Spleen (tissue), 11 donors: ENCODE measurements at regions not wholly inside any gene's neighbourhood (a gene's known extent, or its start where the extent isn't known, plus 50 kb on each side); places are given as distances from the start of the nearest gene placed in this dataset.

Source experiments
- DNase-seq: peaks from one replicate; pipeline ENCODE4 v3.0.0-alpha.2; 2020
- H3K27ac ChIP-seq, 8 donors: fragments of 200-600 bp; sonication (generic) in 7 of 8; 1 replicate in 4 of 8; 2 replicates in 4 of 8; pipeline versions ENCODE4 v1.5.0 to v1.8.0; 2016 to 2021; ENCODE audit warnings: inconsistent platforms in 4 of 8, mild to moderate bottlenecking in 4 of 8, moderate library complexity in 1 of 8
- H3K27me3 ChIP-seq, 7 donors: fragments of 200-600 bp; sonication (generic) in 6 of 7; replicated peaks in 1 of 7; 1 replicate in 4 of 7; 2 replicates in 3 of 7; pipeline versions ENCODE4 v1.5.0 to v1.8.0; 2016 to 2021; ENCODE audit warnings: inconsistent platforms in 3 of 7, mild to moderate bottlenecking in 1 of 7
- H3K36me3 ChIP-seq, 6 donors: fragments of 200-600 bp; sonication (generic) in 5 of 6; 1 replicate in 4 of 6; 2 replicates in 2 of 6; pipeline versions ENCODE4 v1.5.0 to v1.8.0; 2016 to 2021; ENCODE audit warnings: inconsistent platforms in 2 of 6
- H3K4me1 ChIP-seq, 6 donors: fragments of 200-600 bp; sonication (generic) in 5 of 6; 1 replicate in 3 of 6; 2 replicates in 3 of 6; pipeline versions ENCODE4 v1.5.0 to v1.8.0; 2016 to 2021; ENCODE audit warnings: inconsistent platforms in 3 of 6
- H3K4me3 ChIP-seq, 8 donors: fragments of 200-600 bp; sonication (generic) in 7 of 8; 1 replicate in 4 of 8; 2 replicates in 4 of 8; pipeline versions ENCODE4 v1.5.0 to v1.8.0; 2016 to 2021; ENCODE audit warnings: inconsistent platforms in 4 of 8, mild to moderate bottlenecking in 4 of 8, moderate library complexity in 2 of 8
- H3K9me3 ChIP-seq, 8 donors: fragments of 200-600 bp; sonication (generic) in 7 of 8; 1 replicate in 4 of 8; 2 replicates in 4 of 8; pipeline versions ENCODE4 v1.5.0 to v1.8.0; 2016 to 2021; ENCODE audit warnings: inconsistent platforms in 4 of 8
- POLR2A ChIP-seq, 3 donors: fragments of 450-650 bp; IDR thresholded peaks; one replicate each; pipeline ENCODE4 v1.5.1; 2017; ENCODE audit warnings: antibody characterized with exemption in 3 of 3, mild to moderate bottlenecking in 1 of 3
- POLR2AphosphoS5 ChIP-seq, 3 donors: sonication (generic); formaldehyde crosslinking; IDR thresholded peaks; one replicate each; pipeline ENCODE4 v1.5.1; 2017; ENCODE audit warnings: antibody characterized with exemption in 3 of 3
- WGBS, 5 donors: extraction: QIAGEN DNeasy Blood & Tissue Kit in 3 of 5; methylation state at CpG; one replicate each; pipeline versions ENCODE4 v1.1.5 to v1.1.7; 2013 to 2018; 5-methylcytosine and 5-hydroxymethylcytosine counted together
- intact Hi-C: fragments of 100-400 bp; cut with DNase I; formaldehyde crosslinking; loops from one replicate; pipeline ENCODE4 v1.15.0; 2023; ENCODE audit warnings: low total_unique reads
- TF ChIP-seq, protein P1 (sequence below), 11 experiments: fragments of 200-600 bp in 7 of 11; fragments of 450-650 bp in 4 of 11; sonication (generic) in 4 of 11; IDR thresholded peaks in 8 of 11; conservative IDR thresholded peaks in 3 of 11; 1 replicate in 7 of 11; 2 replicates in 4 of 11; pipeline versions ENCODE4 v1.4.0 to v1.8.0; 2016 to 2021; ENCODE audit warnings: antibody characterized with exemption in 11 of 11, inconsistent platforms in 4 of 11, mild to moderate bottlenecking in 1 of 11
- donor health status: healthy with polysubstance abuse.
- donor health status: DM: no; HTN: no; CAD: no; lungs with moderate emphysema.
- donor health status: DM: no; HTN: no; CAD: no.
- donor health status: Bipolar disorder and iron deficiency.
- donor health status: healthy.
- donor health status: DM: no; HTN: no; CAD: no.
- donor health status: DM: yes; HTN: yes; CAD: no.

DNA sequence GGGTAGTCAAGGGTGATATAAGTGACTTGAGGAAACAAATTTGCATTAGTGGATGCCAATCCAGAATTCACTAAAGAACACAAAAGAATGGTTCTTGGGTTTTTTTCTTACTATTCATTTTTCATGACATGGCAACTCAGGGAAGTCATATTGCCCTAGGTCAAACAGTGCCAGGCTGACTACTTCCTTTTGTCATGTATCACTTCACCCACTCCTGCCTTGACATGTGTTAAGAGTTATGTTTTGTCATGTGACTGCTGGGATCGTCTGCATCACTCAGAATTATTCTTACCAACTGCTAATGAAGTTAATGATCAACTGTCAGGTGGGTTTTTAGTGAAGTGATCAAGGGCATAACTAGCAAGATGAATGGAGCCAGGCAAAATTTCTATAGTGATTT, 74.2 kb downstream of the PRORP start:
- intact Hi-C loops = no loop called here
- peak overlapping the region in 1 of 8 donors; percentile 18 for H3K27ac ChIP-seq

DNA sequence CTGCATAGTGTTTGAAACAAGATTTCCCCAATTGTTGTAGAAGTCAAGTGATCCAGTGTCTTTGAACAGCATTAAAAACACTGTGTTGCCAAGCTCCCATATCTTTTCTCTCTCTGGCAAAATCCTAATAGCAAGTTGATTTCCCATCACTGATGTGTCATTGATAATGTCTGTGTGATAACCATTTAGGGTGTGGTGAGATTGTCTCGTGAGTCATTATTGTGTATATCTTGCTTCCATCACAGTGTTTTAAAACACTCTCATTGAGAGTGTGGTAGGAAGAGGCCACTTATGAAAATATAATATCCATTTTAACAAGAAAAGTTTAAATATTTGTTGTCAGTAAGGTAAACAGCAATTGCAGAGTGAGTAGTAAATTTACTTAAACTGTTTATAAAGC, 74.7 kb downstream of the PRORP start:
- DNase-seq = no peak
- Histone ChIP-seq H3K9me3 (peaks cover 0 to 3% (median 0%) of the 10 kb centered on the region in 8 donors), H3K36me3 (peaks cover 0 to 21% (median 0%) of the 10 kb centered on the region in 6 donors), H3K27me3 (no peaks in the 10 kb centered on the region), H3K27ac (peak overlapping the region in 1 of 8 donors; percentile 18), H3K4me1 (peaks cover 0 to 19% (median 3%) of the 10 kb centered on the region in 6 donors), H3K4me3 (no peak overlapping the region)
- intact Hi-C loops = no loop called here
- TF ChIP-seq POLR2A (IDR thresholded peaks at IDR 0.05) (no peak), POLR2AphosphoS5 (IDR thresholded peaks at IDR 0.05) (no peak)
- TF ChIP-seq, protein P1, sequence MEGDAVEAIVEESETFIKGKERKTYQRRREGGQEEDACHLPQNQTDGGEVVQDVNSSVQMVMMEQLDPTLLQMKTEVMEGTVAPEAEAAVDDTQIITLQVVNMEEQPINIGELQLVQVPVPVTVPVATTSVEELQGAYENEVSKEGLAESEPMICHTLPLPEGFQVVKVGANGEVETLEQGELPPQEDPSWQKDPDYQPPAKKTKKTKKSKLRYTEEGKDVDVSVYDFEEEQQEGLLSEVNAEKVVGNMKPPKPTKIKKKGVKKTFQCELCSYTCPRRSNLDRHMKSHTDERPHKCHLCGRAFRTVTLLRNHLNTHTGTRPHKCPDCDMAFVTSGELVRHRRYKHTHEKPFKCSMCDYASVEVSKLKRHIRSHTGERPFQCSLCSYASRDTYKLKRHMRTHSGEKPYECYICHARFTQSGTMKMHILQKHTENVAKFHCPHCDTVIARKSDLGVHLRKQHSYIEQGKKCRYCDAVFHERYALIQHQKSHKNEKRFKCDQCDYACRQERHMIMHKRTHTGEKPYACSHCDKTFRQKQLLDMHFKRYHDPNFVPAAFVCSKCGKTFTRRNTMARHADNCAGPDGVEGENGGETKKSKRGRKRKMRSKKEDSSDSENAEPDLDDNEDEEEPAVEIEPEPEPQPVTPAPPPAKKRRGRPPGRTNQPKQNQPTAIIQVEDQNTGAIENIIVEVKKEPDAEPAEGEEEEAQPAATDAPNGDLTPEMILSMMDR (IDR thresholded peaks at IDR 0.05 in 8 of 11, conservative IDR thresholded peaks at IDR 0.05 in 3 of 11) = no peak
- 45 to 67% (median 56%) methylated on average over 1 of the region's 1 CpG for WGBS, 5 donors

More for the DNA sequence above, 74.2 kb downstream of the PRORP start:
- Histone ChIP-seq H3K9me3 (peaks cover 0 to 3% (median 0%) of the 10 kb centered on the region in 8 donors), H3K4me1 (peaks cover 0 to 16% (median 3%) of the 10 kb centered on the region in 6 donors), H3K4me3 (no peak overlapping the region), H3K27me3 (no peaks in the 10 kb centered on the region), H3K36me3 (peaks cover 0 to 26% (median under 1%) of the 10 kb centered on the region in 6 donors)
- DNase-seq = no peak
- 6 to 38% (median 14%) methylated on average over 1 of the region's 1 CpG for WGBS, 5 donors
- TF ChIP-seq POLR2A (IDR thresholded peaks at IDR 0.05) = no peak
- TF ChIP-seq, protein P1 (IDR thresholded peaks at IDR 0.05 in 8 of 11, conservative IDR thresholded peaks at IDR 0.05 in 3 of 11) = no peak
- no peak for TF ChIP-seq POLR2AphosphoS5 (IDR thresholded peaks at IDR 0.05)

DNA sequence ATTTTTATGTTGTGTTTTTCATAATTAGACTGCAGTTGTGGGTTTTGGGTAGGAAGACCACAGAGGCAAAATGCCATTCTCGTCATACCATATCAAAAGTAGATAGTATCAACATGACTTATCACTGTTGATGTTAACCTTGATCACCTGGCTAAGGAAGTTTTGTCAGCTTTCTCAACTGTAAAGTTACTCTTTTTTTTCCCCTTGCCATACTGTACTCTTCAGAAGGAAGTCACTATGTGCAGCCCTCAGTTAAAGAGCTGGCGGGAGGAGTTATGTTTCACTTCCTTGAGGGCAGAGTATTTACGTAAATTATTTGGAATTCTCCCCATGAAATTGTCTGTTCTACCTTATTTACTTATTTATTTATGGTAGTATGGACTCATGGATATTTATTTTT, 78.7 kb downstream of the PRORP start:
- 44 to 64% (median 51%) methylated on average over 3 of the region's 3 CpGs for WGBS, 5 donors
- Histone ChIP-seq H3K36me3 (no peaks in the 10 kb centered on the region), H3K4me3 (no peak overlapping the region), H3K4me1 (peaks cover 0 to 51% (median 6%) of the 10 kb centered on the region in 6 donors), H3K9me3 (no peaks in the 10 kb centered on the region), H3K27ac (peak overlapping the region in 3 of 8 donors; percentile 33 to 63 (median 62)), H3K27me3 (no peaks in the 10 kb centered on the region)
- intact Hi-C loops = no loop called here
- DNase-seq = no peak
- TF ChIP-seq, protein P1 (IDR thresholded peaks at IDR 0.05 in 8 of 11, conservative IDR thresholded peaks at IDR 0.05 in 3 of 11) = no peak
- TF ChIP-seq POLR2AphosphoS5 (IDR thresholded peaks at IDR 0.05) (no peak), POLR2A (IDR thresholded peaks at IDR 0.05) (no peak)

DNA sequence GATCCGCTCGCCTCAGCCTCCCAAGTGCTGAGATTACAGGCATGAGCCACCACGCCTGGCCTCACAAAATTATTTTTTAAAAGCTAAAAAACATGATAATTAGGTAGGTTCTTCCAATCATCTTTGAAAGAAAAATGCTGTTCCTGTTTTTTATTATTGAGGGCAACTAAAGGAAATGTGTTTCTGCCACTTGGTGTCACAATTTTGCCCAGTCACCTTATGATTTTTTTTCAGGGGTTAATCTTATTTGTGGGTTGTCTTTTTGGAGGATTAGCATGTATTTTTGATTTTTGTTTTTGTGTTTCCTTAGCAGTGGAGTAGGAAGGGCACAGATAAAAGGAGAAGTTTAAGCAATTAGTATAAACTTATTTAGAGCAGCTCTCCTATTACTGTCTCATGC, 79.8 kb downstream of the PRORP start:
- peak overlapping the region in 3 of 8 donors; percentile 23 to 63 (median 62) for H3K27ac ChIP-seq
- intact Hi-C loops = no loop called here
- H3K36me3 ChIP-seq = no peaks in the 10 kb centered on the region
- no peak for DNase-seq
- no peaks in the 10 kb centered on the region for H3K9me3 ChIP-seq
- no peak overlapping the region for H3K4me3 ChIP-seq
- 85 to 94% (median 90%) methylated on average over 3 of the region's 3 CpGs for WGBS, 5 donors
- TF ChIP-seq POLR2AphosphoS5 (IDR thresholded peaks at IDR 0.05) = no peak
- TF ChIP-seq POLR2A (IDR thresholded peaks at IDR 0.05) = no peak
- TF ChIP-seq, protein P1 (IDR thresholded peaks at IDR 0.05 in 8 of 11, conservative IDR thresholded peaks at IDR 0.05 in 3 of 11) = no peak
- H3K27me3 ChIP-seq = no peaks in the 10 kb centered on the region
- peaks cover 0 to 44% (median 4%) of the 10 kb centered on the region in 6 donors for H3K4me1 ChIP-seq
